NCI-H1694 (cell line): ENCODE measurements at regions not wholly inside any gene's neighbourhood (a gene's known extent, or its start where the extent isn't known, plus 50 kb on each side); places are given as distances from the start of the nearest gene placed in this dataset.

ENCODE experiments used
- DNase-seq: peaks from one replicate; lab custom pipeline; 2025; lab: John Stamatoyannopoulos, UW

DNA sequence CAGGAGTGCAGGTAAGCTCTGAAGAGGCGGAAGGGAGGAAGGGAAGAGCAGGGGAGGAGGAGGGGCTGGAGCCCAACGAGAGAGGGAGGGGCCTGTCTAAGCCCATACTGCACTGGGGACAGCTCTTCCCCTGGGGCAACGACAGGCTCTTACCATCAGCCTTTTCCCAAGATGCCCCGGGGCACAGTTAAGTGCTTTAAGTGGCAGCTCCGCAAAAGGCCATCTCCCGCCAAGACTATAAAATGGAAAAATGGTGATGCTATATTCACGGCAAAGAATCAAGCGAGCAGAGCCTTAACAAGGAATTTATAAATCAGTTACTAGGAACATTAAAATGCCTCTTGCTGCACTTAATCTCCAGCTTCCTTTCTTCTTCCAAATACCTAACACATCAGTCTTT lies 110.2 kb upstream of the NLRP1 start:
- no peak for DNase-seq

DNA sequence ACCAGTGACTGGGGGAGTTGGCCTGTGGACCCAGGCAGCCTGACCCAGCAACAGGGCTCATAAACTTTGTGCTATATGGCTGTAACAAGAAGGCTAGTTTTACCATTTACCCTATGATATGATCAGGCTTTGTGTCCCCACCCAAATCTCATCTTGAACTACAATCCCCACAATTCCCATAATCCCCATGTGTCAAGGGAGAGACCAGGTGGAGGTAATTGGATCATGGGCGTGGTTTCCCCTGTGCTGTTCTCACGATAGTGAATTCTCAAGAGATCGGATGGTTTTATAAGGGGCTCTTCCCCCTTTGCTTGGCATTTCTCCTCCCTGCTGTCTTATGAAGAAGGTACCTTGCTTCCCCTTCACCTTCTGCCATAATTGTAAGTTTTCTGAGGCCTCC lies 111.2 kb upstream of the NLRP1 start:
- DNase-seq, result no peak

DNA sequence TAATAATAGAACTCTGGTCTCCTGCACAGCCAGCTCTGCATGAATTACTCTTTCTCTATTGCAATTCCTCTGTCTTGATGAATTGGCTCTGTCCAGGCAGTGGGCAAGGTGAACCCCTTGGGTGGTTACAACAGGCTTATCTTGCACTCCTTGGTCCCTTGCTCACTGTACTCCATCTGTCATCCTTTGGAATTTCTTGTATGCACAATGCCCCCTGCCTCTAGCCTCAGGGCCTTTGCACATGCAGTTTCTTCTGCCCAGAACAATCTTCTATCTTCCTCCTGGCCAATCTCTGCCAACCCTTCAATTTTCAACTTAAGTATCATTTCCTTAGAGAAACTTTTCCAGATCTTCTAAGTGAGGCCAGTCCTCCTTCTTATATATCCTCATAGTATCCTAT lies 114.7 kb upstream of the NLRP1 start:
- DNase-seq, result no peak

DNA sequence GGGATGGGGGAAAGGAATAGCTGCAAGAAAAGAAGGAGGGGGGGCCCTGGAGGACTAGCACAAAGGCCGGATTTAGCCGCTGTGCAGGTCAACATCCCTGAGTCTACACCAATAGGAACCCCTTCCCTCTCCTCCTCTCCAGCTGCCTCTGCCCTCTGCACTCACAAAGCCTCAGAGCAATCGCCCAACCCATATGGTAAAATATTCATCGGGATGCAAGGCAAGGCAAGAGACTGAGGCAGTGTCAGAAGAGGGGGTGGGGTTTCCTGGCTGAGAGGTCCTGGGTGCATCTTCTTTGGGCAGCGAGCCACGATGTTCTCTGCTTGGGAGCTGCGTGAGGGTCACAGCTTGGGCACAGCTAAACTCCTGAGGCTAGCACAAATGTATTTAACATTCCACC lies 115.5 kb upstream of the NLRP1 start:
- DNase-seq, result no peak

DNA sequence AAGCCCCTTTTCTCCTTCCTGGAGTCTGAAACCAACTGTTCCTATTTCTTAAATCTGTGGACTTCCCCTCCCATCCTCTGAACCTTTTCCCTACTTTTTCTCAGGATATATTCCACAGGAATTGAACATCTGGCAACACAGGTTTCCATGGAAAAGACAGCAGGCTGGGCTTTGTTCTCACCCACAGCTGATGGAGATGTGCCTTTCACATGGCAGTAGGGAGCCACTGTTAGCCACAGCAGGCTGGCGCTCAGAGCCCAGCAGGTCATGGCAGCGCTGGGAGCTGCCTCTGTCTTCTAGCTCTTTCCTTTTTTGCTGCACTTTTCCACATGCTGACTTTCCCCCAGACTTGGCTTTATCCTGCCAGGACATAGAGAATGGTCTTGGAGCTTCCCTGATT lies 116.4 kb upstream of the NLRP1 start:
- no peak for DNase-seq

DNA sequence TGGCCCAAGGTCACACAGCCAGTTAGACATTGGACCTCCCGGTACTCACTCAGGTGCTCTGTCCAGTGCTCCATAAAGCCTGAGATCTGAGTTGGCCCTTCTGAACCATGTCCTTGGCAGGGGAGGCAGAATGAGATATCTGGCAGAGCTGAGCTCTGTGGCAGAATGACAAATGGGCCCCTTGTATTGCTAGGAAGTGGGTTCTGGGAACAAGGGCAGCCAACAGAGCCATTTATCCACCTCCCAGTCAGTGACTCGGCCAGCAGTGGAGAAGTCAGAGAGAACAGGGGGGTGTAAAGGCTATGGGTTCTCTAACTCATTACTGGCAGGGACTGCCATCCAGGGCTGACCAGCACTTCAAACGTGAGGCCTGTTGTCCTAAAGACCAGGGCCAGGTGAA lies 117.1 kb upstream of the NLRP1 start:
- no peak for DNase-seq

DNA sequence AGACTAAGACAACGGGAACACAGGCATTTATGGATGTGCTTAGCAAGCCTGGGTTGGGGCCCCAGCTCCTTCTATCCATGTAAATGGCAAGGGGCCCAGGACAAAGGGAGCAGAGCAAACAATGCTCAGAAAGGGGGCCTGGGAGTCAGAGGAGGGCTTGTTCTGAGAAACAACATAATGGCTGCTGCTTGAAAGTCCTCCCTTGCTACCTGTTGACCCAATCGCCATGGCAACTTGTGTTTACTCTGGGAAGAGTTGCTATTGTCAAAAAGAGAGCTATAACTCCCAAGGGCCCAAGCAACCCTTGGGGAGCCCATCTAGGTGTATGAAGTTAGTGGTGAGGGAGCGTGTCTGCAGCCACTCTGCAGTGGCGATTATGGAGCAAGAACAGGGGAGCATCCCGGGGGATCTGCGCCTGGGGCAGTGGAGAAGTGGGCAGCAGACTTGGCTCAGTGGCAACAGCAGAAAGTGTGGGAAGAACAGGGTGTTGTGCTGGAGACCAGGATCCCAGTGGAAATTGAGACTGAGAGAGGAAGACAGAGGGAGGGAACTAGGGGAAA lies 118.7 kb upstream of the NLRP1 start:
- DNase-seq, result no peak

DNA sequence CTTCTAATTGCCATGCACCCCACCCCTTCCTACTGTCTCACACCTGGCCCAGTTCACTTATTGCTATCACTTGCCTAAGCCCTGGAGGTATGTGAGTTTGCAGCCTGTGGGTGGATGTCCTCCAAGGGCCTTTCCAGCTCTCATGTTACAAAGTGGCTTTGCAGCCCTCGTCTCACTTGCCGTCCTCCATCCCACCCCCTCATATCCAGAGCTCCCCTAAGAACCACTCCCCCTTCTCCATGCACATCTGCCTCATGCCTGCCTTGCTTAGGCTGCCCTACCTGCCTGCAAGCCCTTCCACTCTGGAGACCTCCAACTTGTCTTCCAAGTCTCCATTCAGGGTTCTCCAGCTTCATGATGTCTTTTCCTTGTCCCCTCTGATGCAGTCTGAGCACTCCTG lies 119.4 kb upstream of the NLRP1 start:
- DNase-seq, result no peak

DNA sequence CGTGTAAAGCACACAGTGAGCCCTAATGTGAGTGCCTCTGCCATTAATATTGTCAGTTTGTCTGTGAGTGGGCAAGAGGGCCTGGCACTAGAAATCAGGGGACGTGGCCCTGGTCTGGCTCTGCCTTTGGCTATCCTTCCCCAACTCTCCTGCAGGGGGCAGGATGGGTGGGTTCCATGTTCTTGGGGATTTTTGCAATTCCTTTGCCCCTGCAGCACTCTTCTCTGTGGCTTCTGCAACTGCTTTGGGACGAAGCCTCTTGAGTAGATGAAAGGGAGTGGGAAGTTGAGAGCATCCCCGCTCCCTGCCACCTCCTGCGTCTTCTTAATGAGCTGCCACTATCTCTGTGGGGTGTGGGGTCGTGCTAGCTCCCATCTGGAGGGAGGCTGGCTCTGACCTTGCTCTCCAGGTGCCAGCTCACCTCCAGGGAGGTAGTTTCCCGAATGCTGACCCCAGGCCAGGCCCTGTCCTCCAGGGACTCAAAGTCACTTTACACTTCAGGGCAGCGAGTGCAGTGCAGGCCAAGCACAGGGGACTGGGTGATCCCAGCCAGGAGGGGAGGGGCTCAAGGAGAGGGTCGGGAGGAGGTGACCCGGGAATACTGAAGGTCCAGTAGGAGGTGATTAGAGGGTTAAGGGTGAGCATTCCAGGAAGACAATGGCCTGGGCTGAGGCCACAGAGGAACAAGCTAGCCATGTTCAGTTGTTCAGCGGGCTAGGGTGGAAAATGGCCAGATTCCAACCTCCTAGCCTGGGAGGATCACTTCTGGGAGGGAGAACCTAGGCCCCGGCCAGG lies 121.0 kb upstream of the NLRP1 start:
- DNase-seq, result no peak

DNA sequence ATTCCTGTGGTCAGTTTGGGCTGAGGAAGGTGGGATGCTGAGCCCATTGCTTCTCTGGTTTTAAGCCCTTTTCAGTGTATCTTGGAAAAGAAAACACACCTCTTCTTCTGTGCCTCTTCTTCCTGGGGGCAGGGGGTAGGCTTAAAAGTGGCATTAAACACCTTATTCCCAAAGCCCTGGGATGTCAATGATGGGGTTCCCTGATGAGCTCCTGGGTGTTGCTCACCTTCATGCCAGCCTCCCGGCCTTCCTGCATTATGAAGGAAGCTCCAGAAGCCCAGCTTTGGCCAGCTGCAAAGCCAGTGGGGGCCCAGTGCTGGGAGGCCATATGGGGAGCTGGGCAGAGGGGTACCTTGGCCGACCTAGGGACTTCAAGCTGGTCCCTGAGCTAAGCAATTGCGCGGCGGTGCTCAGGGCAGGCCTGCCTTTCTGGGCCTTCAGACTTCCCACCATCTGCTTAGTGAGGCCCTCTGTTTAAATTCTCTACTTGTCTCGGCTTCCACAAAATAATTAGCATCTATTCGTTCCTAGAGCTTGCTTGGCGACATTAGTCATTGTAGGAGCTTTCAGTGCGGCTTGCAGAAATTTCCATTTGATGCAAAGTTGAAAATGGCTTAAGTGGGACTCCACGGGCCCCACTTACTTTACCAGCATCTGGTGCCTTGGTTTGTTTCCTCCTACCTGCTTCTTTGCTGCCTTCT lies 121.7 kb upstream of the NLRP1 start:
- DNase-seq, result no peak

DNA sequence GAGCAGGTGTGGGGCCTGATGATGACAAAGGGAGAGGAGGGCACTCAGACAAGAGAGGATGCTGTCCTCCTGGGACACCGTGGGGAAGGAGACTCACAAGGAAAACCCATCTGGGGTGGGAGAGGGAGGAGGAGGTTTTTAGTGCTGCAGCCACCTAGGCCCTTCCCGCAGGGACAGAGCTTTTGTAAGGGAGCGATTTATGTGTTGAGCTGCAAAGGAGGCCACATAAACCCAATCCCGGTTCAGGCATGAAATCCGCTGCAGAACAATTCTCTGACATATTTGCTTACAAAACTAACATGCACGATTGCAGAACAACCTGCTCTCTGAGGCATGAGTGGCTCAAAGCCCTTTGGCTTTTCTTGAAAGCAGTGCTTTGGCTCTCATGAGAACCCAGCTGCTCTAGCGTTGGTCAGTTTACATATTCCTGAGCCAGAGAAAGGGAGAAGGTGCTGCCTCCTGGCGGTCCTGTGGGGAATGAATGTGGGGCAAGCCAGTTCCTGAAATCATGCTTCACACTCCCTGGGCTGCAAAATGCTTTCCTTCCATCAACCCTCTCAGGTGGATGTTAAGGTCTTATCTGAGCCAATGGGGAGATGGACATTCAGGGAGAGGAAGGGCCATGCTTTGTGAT lies 122.4 kb upstream of the NLRP1 start:
- DNase-seq, result peak; percentile 51

DNA sequence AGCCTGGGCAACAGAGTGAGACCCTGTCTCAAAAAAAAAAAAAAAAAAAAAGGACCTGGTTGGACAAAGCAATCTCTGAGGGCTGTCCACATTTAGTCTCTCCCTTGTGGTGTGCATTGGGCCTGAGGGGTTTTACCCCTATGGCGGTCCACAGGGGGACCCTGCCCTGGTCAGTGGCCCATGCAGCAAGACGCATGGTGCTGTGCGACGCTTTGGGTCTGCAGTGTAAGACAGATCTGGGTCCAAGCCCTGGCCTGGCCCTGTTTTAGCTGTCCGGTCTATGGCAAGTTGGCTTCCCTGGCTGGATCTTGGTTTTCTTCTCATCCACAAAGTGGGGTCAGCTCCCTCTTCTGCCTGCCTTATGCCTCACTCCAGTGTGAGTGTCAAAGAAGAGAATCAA lies 123.2 kb upstream of the NLRP1 start:
- no peak for DNase-seq

DNA sequence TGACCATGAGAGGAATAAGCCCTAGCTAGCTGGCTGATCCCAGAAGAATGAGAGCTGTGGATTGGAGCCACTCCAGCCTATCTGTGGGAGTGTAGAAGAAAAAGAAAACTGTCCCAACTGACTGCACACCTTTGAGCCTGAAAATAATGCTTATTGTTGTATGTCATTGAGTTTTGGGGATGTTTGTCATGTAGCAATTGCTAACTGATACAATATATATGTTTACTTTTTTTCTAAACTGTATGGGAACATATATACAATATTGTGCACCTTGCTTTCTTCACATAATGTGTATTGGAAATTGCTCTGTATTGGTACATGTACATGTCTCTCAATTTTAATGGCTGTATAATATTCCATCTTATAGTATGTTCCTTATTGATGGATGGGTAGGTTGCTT lies 124.0 kb upstream of the NLRP1 start:
- no peak for DNase-seq

DNA sequence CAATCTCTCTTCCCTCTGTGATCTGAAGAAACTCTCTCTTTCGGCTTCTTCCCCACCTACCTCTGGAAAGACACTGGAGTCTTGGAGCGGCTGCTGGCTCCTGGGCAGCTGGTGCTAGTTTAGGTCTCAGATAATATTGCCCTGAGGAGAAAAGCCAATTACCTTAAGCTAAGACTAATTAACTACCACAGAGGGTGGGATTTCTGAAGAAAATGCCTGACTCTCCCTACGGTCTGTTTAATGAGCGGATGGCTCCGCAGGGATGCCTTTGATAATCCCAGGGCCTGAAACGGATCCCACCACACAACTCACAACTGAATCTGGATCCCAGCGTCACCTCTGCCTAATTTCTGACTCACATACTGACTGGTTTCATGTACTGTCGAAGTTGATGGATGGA lies 127.0 kb upstream of the NLRP1 start:
- DNase-seq, result no peak

DNA sequence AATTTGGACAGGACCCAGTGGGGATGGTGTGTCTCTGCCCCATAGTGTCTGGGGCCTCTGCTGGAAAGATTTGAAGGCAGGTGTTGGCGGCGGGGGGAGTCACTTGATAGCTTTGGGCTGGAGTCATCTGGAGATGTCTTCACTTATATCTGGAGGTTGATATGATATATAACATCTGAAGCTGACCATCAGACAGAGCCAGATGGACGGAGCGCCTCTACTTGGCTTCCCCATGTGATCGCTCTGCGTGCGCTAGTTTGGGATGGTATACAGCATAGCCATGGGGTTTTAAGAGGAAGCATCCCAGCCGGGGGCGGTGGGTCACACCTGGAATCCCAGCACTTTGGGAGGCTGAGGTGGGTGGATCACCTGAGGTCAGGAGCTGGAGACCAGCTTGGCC lies 130.7 kb upstream of the NLRP1 start:
- no peak for DNase-seq

DNA sequence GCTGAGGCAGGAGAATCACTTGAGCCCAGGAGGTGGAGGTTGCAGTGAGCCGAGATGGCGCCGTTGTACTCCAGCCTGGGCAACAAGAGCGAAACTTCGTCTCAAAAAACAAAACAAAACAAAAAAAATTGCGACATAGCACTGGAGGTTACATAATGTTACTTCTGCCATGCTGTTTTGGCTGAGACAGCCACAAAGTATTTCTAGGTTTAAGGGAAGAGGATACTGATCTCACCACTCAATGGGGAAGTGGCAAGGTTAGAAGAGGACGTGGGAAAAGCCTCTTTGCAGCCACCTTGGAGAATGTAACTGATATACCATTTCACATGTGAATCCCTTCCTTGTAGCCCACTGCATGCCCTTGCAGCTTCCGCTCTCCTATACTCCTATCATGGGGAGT lies 131.2 kb upstream of the NLRP1 start:
- DNase-seq, result no peak

DNA sequence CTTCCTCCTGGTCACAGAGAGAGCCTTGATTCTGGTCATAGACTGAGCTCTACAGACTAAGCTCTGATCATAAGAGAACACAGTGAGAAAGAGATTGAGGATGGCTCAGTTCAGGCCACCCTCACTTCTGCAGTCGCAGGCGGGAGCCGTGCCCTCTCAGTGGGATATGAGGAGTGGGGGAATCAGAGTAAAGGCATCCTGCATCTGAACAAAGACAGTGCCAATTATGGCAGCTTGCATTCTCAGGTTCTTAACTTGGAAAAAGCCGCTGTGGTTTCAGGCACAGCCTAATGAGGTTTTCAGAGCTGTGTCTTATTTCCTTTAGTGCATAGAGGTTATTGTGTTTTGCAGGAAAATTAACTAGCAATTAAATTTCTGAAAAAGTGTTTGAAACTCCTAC lies 134.4 kb upstream of the NLRP1 start:
- no peak for DNase-seq

DNA sequence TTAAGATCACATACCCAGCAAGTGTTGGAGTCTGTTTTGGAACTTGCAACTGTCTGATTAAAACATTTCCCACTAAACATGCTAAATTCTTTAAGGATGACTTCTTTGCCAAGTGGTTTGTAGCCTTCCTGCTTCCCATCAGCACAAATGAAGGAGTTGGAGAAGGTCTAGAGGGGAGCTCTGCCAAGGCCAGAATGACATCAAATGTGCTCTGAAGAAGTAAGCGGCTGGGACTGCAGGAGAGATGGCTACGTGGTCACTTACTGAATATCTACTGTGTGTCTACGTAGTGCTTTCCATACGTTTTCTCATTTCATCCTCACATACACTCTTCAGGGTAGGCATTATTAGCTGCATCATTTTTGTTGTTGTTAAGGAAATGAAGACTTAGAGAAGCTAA lies 135.7 kb upstream of the NLRP1 start:
- DNase-seq, result no peak

DNA sequence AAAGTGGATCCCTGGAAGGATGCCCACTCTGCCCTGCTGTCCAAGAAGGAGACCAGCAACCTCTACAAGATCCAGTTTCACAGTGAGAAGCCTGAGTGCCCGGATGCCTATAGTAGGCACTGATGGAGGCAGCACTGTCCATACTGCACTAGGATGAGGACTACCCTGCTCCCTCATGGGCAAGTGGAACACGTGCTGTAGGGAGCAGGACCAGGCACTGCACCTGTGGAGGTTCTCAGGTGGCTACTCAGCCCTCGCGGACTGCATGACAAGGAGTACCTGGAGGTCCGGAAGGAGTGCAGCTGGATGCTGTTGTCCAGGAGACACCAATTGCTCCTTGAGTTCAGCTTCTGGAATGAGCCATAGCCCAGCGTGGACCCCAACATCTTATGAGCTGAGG lies 146.1 kb upstream of the NLRP1 start:
- no peak for DNase-seq

DNA sequence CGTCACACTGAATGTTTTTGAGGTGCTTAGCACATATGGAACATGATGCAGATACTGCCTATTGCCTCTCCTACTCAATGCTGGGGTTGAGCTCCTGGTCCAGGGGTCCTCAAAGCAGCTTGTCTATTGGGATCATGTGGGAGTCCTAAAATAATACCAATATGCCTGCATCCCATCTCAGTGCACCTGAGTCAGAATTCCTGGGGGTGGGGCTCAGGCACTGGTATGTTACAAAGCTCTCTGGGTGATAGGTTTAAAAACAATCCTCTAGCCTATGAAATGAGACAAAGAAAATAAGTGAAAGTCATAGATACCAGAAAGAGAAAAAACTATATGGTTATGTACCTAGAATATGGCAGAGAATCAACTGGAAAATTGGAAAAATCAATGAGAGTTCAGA lies 156.6 kb upstream of the NLRP1 start:
- DNase-seq, result no peak

DNA sequence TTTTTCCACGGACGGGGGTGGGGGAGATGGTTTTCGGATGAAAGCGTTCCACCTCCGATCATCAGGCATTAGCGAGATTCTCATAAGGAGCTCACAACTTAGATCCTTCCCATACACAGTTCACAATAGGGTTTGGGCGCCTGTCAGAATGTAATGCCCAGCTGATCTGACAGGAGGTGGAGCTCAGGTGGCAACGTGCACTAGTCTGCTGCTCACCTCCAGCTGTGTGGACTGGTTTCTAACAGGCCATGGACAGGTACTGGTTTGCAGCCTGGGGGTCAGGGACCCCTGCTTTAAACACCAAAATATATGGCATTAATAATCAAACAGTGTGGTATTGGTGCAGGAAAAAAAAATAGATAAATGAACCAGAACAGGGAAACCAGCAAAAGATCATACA lies 157.5 kb upstream of the NLRP1 start:
- no peak for DNase-seq

DNA sequence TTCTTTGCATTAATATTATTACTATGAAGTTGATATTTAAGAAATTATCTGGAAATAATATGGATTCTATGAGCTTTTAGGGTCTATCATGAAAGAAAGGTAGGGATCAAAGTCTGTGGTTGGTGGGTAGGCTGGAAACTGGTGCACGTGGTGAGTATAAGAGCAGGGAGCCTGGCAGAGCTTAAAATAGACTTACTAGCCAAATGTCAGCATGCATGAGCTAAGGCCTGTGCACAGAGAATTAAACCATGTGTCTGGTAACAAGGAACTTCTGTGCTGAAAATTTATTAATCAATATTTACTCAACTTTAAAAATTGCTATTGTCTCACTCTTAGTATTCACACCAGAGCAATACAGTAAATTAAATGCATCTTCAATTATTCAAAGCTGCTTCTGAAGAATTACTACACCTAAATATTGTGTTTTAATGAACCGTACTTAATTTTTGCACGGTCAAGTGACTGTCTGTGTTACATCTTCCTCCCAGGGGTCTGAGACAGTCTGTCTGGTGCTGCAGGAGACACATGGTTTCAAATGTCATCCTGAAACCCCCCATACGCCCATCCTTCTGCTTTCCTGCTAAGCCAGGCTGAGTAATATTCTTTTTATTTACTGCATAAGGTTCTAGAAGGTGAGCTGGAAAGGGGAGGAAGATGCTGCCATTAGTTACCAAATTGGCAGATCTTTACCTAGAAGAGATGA lies 161.0 kb upstream of the NLRP1 start:
- DNase-seq, result no peak

DNA sequence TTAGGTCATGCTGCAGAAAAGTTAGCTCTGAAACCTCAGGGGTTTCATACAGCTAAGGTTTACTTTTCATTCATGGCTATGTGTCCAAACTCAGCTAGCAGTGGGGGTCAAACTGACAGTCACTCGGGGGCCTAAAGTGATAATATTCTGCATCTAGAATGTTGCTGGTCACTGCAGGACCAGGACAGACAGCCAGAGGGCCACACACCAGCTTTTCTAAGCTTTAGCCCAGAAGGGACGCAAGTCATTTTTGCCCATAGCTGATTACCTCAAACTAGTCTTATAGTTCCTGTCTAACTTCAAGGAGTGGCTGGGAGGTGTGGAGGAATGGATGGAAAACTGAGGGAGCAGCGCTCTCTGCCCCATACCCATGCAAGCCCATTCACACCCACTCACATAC lies 163.0 kb upstream of the NLRP1 start:
- DNase-seq, result no peak
